ENCODE measurements at regions not wholly inside any gene's neighbourhood (a gene's known extent, or its start where the extent isn't known, plus 50 kb on each side); places are given as distances from the start of the nearest gene placed in this dataset.

DNA sequence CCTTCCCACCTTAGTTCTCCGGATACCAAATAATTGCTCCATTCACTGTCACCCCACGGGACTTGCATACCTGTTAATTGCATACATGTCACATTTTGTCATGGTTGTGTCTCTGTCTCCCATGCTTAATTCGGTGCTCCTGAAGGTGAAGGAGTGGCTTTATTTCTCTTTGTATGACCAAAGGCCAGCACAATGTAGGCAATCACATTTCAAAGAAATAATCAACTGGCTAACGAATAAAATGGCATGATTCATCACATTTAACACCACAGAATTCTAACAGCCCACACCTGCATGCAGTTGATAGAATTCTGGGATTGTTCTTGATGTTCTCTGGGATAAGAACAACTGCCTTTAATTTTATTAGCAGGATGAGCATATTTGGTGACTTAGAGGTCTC is 59.3 kb downstream of the ATXN3L start:
- Mint-ChIP-seq H3K36me3 (ENCODE audit: low read depth, unreplicated experiment) (no peaks in the 10 kb centered on the region), H3K27me3 (ENCODE audit: unreplicated experiment) (peaks cover 2% of the 10 kb centered on the region), H3K9me3 (ENCODE audit: unreplicated experiment) (no peaks in the 10 kb centered on the region), H3K4me1 (ENCODE audit: unreplicated experiment) (no peaks in the 10 kb centered on the region), H3K27ac (ENCODE audit: unreplicated experiment) (no peak overlapping the region), H3K4me3 (ENCODE audit: unreplicated experiment) (no peak overlapping the region)
- no peak for DNase-seq (ENCODE audit: low spot score)
- TF ChIP-seq, protein P1, sequence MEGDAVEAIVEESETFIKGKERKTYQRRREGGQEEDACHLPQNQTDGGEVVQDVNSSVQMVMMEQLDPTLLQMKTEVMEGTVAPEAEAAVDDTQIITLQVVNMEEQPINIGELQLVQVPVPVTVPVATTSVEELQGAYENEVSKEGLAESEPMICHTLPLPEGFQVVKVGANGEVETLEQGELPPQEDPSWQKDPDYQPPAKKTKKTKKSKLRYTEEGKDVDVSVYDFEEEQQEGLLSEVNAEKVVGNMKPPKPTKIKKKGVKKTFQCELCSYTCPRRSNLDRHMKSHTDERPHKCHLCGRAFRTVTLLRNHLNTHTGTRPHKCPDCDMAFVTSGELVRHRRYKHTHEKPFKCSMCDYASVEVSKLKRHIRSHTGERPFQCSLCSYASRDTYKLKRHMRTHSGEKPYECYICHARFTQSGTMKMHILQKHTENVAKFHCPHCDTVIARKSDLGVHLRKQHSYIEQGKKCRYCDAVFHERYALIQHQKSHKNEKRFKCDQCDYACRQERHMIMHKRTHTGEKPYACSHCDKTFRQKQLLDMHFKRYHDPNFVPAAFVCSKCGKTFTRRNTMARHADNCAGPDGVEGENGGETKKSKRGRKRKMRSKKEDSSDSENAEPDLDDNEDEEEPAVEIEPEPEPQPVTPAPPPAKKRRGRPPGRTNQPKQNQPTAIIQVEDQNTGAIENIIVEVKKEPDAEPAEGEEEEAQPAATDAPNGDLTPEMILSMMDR (IDR thresholded peaks at IDR 0.05; ENCODE audit: unreplicated experiment): no peak

DNA sequence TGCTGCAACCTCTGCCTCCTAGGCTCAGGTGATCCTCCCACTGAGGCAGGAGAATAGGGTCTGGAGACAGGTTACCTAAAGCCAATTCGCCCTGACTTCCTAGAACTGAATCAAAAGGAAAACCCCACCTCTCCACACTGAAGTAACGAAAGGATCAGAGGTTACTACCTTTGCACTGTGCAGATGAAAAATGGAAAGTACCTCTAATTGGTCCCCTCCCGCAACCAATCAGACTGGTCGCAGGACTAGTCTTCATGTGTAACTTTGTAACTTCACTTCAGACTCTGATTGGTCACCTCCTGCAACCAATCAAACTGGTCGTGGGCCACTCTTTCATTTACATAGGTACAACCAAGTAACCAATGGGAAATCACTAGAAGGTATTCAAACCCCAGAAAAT is 61.1 kb downstream of the ATXN3L start:
- H3K4me3 Mint-ChIP-seq (ENCODE audit: unreplicated experiment): no peak overlapping the region
- H3K27ac Mint-ChIP-seq (ENCODE audit: unreplicated experiment): no peak overlapping the region

DNA sequence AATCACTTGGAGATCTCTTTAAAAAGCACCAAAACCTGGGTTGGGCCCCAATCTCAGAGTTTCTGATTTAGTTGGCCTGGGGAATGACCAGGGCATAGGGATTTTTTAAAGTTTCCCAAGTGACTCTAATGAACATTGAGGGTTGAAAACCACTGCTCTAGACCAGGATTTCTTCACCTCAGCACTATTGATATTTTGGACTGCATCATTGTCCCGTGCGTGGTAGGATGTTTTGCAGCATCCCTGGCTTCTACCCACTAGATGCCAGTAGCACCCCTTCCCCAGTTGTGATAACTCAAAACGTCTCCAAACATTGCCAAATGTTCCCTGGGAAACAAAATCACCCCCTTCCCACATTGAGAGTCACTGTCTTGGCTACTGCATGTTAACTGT is 61.8 kb downstream of the ATXN3L start:
- H3K4me3 Mint-ChIP-seq (ENCODE audit: unreplicated experiment): no peak overlapping the region
- TF ChIP-seq, protein P1 (IDR thresholded peaks at IDR 0.05; ENCODE audit: unreplicated experiment): no peak
- H3K9me3 Mint-ChIP-seq (ENCODE audit: unreplicated experiment): no peaks in the 10 kb centered on the region
- H3K4me1 Mint-ChIP-seq (ENCODE audit: unreplicated experiment): no peaks in the 10 kb centered on the region
- H3K36me3 Mint-ChIP-seq (ENCODE audit: low read depth, unreplicated experiment): no peaks in the 10 kb centered on the region
- no peak overlapping the region for H3K27ac Mint-ChIP-seq (ENCODE audit: unreplicated experiment)
- H3K27me3 Mint-ChIP-seq (ENCODE audit: unreplicated experiment): no peaks in the 10 kb centered on the region
- DNase-seq (ENCODE audit: low spot score): no peak

More for the DNA sequence above, 61.1 kb downstream of the ATXN3L start:
- no peak for DNase-seq (ENCODE audit: low spot score)
- no peaks in the 10 kb centered on the region for H3K27me3 Mint-ChIP-seq (ENCODE audit: unreplicated experiment)
- H3K4me1 Mint-ChIP-seq (ENCODE audit: unreplicated experiment): no peaks in the 10 kb centered on the region
- no peaks in the 10 kb centered on the region for H3K36me3 Mint-ChIP-seq (ENCODE audit: low read depth, unreplicated experiment)
- H3K9me3 Mint-ChIP-seq (ENCODE audit: unreplicated experiment): no peaks in the 10 kb centered on the region
- TF ChIP-seq, protein P1 (IDR thresholded peaks at IDR 0.05; ENCODE audit: unreplicated experiment): no peak

DNA sequence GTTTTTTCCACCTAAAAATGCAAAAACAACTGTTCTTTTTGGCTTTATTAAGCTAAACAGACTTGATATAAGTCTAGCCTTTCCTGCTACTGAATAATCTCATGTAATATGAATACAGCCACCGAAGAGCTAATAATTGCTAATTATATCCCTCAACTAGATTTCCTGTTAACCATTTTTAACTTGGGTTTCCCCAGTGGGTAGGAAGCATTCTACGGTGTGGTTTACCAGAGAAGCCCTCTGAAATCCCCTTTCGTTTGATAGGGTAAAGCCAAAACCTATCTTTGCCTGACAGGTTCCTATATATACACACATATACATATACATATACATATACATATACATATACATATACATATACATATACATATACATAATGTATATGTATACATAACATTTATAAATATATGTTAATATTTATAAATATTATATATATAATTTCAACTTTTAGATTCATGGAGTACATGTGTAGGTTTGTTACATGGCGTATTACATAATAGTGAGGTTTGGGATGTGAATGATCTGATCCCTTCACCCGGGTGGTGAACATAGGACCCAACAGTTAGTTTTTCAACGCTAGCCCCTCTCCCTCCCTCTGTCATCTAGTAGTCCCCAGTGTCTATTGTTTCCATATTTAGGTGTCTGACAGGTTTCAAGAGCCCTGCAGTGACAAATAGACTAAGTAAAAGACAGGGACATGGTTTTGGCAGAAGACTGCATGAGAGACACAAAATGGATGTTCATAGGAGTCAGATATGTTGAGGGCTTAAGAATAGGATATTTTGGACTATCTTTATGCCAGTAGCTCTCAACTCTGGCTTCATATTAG is 62.4 kb downstream of the ATXN3L start:
- TF ChIP-seq, protein P1 (IDR thresholded peaks at IDR 0.05; ENCODE audit: unreplicated experiment): no peak
- Mint-ChIP-seq H3K4me3 (ENCODE audit: unreplicated experiment) (no peak overlapping the region), H3K9me3 (ENCODE audit: unreplicated experiment) (no peaks in the 10 kb centered on the region), H3K36me3 (ENCODE audit: low read depth, unreplicated experiment) (no peaks in the 10 kb centered on the region), H3K27ac (ENCODE audit: unreplicated experiment) (no peak overlapping the region), H3K27me3 (ENCODE audit: unreplicated experiment) (no peaks in the 10 kb centered on the region), H3K4me1 (ENCODE audit: unreplicated experiment) (no peaks in the 10 kb centered on the region)
- DNase-seq (ENCODE audit: low spot score): no peak

DNA sequence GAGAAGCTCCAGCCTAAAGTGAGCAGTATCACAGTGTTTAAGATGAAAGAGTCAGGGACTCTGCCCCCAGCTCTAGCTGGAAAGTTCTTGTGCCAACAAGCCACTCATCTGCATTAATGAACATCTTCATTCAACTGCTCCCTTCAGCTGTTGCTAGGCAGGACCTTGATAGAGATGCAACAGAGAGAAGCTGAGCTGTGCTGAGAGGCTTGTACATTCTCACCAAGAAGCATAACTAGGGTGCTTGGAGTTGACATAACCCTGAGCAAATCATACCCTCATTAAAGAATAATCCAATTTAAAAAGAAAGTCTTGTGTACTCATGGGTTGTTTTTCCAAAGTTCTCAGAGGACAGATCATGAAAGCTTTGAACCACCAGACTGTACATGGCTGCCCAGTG is 63.2 kb downstream of the ATXN3L start:
- TF ChIP-seq, protein P1 (IDR thresholded peaks at IDR 0.05; ENCODE audit: unreplicated experiment): no peak
- H3K36me3 Mint-ChIP-seq (ENCODE audit: low read depth, unreplicated experiment): no peaks in the 10 kb centered on the region
- H3K4me1 Mint-ChIP-seq (ENCODE audit: unreplicated experiment): peaks cover 6% of the 10 kb centered on the region
- no peak overlapping the region for H3K27ac Mint-ChIP-seq (ENCODE audit: unreplicated experiment)
- H3K9me3 Mint-ChIP-seq (ENCODE audit: unreplicated experiment): no peaks in the 10 kb centered on the region
- DNase-seq (ENCODE audit: low spot score): no peak
- H3K27me3 Mint-ChIP-seq (ENCODE audit: unreplicated experiment): peaks cover 2% of the 10 kb centered on the region
- no peak overlapping the region for H3K4me3 Mint-ChIP-seq (ENCODE audit: unreplicated experiment)

Data from endothelial cell (in vitro differentiated cells).